ELR (cell line): ENCODE measurements at regions not wholly inside any gene's neighbourhood (a gene's known extent, or its start where the extent isn't known, plus 50 kb on each side); places are given as distances from the start of the nearest gene placed in this dataset.
"Not testable (repeated sequence)": the region's sequence is repeated elsewhere in the genome, so short reads cannot be mapped to it uniquely, and the experiment has no call there.

ENCODE experiments used
- DNase-seq: peaks from one replicate; pipeline ENCODE4 v3.0.0-alpha.2; 2015; ENCODE audit warnings: low read depth

DNA sequence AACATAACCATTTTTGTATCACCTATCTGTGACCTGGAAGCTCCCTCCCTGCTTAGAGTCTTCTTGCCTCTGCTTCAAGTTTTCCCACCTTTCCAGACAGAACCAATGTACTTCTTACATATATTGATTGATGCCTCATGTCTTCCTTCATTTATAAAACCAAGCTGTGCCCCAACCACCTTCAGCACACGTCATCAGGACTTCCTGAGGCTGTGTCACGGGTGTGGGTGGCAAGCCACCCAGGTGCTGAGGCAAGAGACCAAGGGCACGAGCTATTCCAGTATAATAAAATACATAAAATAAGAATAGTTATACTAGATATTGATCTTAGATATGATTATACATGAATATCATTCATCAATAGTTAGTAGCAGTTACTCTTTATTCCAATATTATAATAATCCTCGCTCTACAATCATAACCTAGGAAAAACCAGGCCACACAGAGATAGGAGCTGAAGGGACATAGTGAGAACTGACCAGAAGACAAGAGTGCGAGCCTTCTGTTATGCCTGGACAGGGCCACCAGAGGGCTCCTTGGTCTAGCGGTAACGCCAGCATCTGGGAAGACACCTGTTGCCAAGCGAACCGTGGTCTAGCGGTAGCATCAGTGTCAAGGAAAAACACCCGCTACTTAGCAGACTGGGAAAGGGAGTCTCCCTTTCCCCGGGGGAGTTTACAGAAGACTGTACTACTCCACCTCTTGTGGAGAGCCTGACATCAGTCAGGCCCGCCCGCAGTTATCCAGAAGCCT is 180.2 kb upstream of the ERCC4 start:
- not testable (repeated sequence) for DNase-seq

GRCh38 chr16:13742928-13743327 is 177.0 kb upstream of the ERCC4 start:
- DNase-seq: no peak

DNA sequence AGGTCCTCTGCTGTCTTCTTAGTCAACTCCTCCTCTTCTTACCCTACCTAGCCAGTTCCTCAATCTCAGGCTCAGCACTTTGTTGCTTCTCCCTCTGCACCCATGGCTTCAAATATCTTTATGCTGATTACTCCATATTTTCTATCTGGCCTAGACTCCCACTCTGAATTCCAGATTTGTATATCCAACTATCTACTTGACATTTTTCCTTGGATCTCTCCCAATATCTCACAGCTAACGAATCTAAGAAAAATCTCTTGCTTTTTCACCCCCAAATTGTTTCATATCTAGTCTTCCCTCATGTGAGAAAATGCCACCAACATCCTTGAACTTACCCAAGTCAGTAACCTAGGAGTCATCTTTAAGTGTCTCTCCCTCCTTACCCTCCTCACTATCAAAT is 176.4 kb upstream of the ERCC4 start:
- DNase-seq: no peak

- DNase-seq: no peak
These were observed 163.4 kb upstream of the ERCC4 start for GRCh38 chr16:13756411-13757140.

DNA sequence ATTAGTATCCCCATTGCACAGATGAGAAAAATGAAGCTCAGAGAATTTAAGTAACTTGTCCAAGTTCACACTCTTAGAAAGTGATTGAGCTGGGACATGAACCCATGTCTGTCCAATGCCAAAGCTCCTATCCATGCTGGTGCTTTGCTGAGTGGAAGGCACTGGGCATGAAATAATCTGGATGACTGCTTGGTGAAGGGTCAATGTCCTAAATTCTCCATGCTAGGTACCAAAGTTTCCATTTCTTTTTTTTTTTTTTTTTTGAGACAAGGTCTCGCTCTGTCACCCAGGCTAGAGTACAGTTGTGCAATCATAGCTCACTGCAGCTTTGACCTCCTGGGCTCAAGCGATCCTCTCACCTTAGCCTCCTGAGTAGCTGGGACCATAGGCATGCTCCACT is 153.6 kb upstream of the ERCC4 start:
- DNase-seq: no peak

GRCh38 chr16:13767215-13767614 is 152.7 kb upstream of the ERCC4 start:
- no peak for DNase-seq

- DNase-seq: no peak
These were observed 151.5 kb upstream of the ERCC4 start for GRCh38 chr16:13768471-13768870.

GRCh38 chr16:13770436-13770835 is 149.5 kb upstream of the ERCC4 start:
- DNase-seq: no peak

DNA sequence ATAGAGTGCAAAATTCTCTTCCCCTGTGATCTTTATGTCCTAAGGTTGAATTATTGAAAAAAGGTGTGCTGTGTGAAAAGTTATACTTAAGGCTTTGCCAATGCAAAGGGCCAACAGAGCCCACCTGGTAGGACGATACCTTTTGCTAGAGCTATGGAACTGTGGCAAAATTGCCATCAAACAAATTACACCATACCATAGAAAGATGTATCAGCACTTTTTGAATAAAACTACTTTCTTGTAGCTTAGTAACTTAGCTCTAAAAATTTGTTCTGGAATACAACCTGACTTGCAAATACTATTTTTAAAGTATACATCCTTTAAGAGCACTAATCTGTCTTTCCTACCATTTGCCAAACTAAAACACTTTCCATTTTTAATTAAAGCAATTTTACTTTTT is 147.2 kb upstream of the ERCC4 start:
- DNase-seq: no peak

DNA sequence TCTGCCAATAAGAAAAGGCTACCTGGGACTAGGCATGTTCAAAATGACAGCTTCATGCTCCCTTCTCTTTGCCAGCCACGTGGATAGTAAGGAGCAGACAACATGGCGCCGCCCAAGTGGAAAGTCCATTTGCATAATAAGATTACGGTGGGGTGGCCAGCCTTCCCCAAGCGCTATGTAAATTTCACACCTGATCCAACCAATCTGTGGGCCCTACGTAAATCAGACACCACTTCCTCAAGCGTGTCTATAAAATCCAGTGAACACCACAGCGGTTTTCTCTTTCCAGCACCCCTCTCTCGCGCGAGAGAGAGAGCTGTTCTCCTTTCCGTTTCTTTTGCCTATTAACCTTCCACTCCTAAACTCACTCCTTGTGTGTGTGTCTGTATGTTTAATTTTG is 140.3 kb upstream of the ERCC4 start:
- DNase-seq: no peak

DNA sequence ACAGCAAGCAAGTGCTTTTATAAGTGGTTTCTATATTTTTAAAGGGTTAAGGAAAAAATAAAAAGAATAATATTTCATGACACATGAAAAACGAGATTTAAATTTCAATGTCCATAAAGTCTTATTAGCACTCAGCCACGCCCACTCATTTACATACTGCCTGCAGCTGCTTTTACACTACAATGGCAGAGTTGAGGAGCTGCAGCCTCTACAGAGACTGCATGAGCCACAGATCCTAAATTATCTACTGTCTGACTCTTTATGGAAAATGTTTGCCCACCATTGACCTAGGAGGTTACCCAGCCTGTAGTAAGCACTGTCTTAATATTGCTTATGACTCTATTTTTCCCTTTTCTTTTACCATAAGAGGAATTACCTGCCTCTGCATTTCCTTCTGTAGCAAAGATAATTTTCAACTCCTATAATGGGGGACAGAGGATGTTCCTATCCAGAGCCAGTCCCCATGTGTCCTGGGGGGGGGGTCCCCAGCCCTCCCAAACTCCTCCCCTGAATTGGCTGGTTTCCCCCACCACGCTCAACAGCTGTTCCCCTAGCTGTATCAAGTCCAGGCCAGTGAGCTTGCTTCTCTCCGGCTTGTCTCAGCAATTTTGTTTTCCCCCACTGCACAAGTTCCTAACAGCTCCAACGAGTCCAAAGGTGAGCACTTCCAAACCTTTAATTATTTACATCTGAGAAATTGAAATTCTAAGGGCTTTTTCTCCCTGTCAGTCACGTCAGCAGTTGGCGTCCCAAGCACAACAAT is 139.4 kb upstream of the ERCC4 start:
- no peak for DNase-seq

DNA sequence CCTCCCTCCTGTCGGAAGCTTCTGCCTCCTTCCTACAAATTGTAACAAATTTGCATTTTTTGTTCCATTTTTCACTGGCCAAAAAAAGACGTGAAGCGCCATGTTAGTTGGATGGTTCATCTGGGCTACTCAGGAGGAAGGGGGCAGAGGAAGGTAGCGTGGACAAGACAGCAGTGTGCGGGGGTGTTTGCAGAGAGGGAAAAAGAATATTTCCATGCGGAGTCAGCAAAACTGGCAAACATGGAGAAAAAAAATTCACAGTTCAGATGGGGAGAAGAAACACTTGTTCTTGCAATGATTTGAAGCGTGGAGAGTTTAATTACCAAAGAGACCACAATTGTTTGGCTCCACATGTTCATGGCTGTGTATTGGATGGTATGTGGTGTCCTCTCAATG is 138.8 kb upstream of the ERCC4 start:
- DNase-seq: no peak

DNA sequence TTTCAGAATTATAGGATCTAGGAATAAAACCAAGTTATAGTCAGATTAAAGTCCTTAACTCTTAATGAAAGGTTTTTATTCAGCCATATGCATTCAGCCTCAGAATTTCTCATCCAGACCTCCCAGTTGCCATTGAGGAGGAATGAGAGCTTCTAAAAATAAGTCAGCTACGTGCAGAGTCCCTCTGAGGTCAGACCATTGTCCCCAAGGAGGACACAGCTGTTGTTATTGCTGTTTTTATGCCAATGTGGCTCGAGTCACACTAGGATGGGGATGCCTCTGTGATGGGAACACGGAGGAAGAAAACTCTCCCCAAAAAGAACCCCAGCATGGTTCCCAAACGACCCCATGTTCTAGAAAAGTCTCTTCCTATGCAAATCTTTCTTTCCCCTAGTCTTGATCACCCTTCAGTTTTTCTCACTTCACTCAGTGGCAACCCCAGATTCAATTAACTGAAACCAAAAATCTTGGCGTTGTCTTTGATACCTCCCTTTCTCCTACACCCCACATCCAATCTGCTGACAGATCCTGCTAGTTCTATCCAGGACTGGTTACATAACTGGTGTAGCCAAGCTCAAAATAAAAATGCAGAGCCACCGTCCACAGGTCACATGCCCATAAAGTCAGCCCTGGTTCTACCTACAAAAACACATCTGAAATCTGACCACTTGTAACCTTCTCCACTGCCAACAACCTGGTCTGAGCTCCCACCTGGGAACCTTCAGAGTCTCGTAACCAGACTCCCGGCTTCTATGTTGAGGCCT is 138.2 kb upstream of the ERCC4 start:
- no peak for DNase-seq

DNA sequence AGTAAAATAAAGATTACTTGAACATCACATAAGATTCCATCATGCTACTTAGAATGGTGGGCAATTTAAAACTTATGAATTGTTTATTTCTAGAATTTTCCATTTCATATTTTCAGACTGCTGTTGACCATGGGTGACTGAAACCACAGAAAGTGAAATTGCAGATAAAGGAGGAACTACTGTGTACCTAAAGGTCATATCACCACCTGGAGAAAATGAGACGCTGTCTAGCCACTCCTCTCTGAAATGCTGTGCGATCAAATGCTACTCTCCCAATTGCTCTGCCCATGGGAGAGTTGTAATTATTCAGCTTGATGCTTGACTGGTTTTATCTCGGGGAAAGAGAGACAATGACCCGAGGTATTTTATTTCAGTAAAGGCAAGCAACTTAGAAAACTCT is 128.9 kb upstream of the ERCC4 start:
- no peak for DNase-seq

- DNase-seq: no peak
These were observed 126.0 kb upstream of the ERCC4 start for GRCh38 chr16:13793841-13794409.

- DNase-seq: no peak
These were observed 124.8 kb upstream of the ERCC4 start for GRCh38 chr16:13795131-13795530.

GRCh38 chr16:13797718-13798117 is 122.2 kb upstream of the ERCC4 start:
- no peak for DNase-seq

- no peak for DNase-seq
These were observed 121.7 kb upstream of the ERCC4 start for GRCh38 chr16:13798211-13798610.

DNA sequence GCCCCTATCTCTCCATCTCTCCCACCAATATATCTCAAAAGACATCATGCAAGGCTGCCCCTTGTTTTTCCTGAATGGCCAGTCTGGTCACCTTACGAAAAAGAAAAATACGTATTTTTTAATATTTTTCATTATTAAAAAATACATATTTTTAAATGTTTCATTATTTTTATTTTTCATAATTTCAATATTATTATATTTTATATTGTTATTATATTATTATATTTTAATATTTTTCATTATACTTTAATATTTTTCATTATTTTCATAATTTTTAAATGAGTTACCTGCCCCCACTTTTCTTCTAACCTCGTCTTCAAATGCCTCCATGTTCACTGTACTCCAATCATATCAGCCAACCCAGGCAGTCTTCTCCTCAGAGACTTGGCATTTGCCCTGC is 116.0 kb upstream of the ERCC4 start:
- no peak for DNase-seq

GRCh38 chr16:13805951-13806350 is 114.0 kb upstream of the ERCC4 start:
- DNase-seq: no peak

GRCh38 chr16:13806671-13807070 is 113.3 kb upstream of the ERCC4 start:
- DNase-seq: no peak

GRCh38 chr16:13808102-13808501 is 111.9 kb upstream of the ERCC4 start:
- DNase-seq: no peak
